Fibroblast of pulmonary artery (primary cell): ENCODE measurements at regions not wholly inside any gene's neighbourhood (a gene's known extent, or its start where the extent isn't known, plus 50 kb on each side); places are given as distances from the start of the nearest gene placed in this dataset.

ENCODE experiments used
- DNase-seq: peaks from one replicate; pipeline ENCODE4 v3.0.0-alpha.2; 2010; ENCODE audit warnings: low read depth
- H3K4me3 ChIP-seq: replicated peaks from 2 replicates; pipeline ENCODE4 v1.5.1; 2011; ENCODE audit warnings: low read depth, mild to moderate bottlenecking, control low read depth, low read length, moderate library complexity
- CTCF ChIP-seq: IDR thresholded peaks from 2 replicates; pipeline ENCODE4 v1.5.1; 2011; ENCODE audit warnings: mild to moderate bottlenecking, control low read depth, low read length, inconsistent platforms; ENCODE audit errors: missing control alignments

GRCh38 chr3:23086331-23086730 is 116.8 kb upstream of the UBE2E2 start:
- no peak for DNase-seq
- H3K4me3 ChIP-seq, result no peak overlapping the region
- no peak for TF ChIP-seq CTCF

- no peak overlapping the region for H3K4me3 ChIP-seq
- DNase-seq, result no peak
- TF ChIP-seq CTCF, result no peak
These were observed 116.3 kb upstream of the UBE2E2 start for GRCh38 chr3:23086831-23087230.

- DNase-seq, result no peak
- TF ChIP-seq CTCF, result no peak
- no peak overlapping the region for H3K4me3 ChIP-seq
These were observed 108.7 kb upstream of the UBE2E2 start for GRCh38 chr3:23094412-23094811.

GRCh38 chr3:23094890-23095462 is 108.2 kb upstream of the UBE2E2 start:
- DNase-seq, result peak; percentile 75
- no peak for TF ChIP-seq CTCF
- H3K4me3 ChIP-seq, result no peak overlapping the region

GRCh38 chr3:23096041-23096440 is 107.1 kb upstream of the UBE2E2 start:
- no peak for DNase-seq
- TF ChIP-seq CTCF, result no peak

GRCh38 chr3:23099021-23099420 is 104.1 kb upstream of the UBE2E2 start:
- no peak overlapping the region for H3K4me3 ChIP-seq
- no peak for TF ChIP-seq CTCF
- no peak for DNase-seq

More at GRCh38 chr3:23096041-23096440, 107.1 kb upstream of the UBE2E2 start:
- no peak overlapping the region for H3K4me3 ChIP-seq

GRCh38 chr3:23099677-23100076 is 103.5 kb upstream of the UBE2E2 start:
- H3K4me3 ChIP-seq, result no peak overlapping the region
- DNase-seq, result no peak
- no peak for TF ChIP-seq CTCF
